GM12874 (cell line): ENCODE measurements at regions not wholly inside any gene's neighbourhood (a gene's known extent, or its start where the extent isn't known, plus 50 kb on each side); places are given as distances from the start of the nearest gene placed in this dataset.

Experiments used
- TF ChIP-seq, protein P1 (sequence below): IDR thresholded peaks from 2 replicates; pipeline ENCODE4 v1.5.1; 2011; ENCODE audit warnings: low read depth, mild to moderate bottlenecking, control low read depth, low read length, moderate library complexity; ENCODE audit not compliant: insufficient read depth

DNA sequence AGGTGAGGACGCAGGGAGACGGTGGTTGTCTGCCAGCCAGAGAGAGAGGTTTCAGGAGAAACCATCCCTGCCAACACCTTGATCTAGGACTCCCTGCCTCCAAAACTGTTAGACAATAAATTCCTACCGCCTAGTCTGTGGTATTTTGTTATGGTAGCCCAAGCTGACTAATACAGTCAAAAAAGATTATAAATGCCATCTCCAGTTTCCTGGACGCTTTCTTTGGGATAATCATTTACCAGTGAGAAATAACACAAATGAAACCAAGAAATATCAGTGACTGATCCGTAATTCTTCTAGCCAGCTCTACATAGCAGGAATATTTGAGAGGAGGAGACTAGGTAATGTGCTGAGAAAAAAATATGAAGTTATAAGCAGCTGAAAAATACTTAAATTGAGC, 707.8 kb upstream of the LMCD1 start:
- TF ChIP-seq, protein P1, sequence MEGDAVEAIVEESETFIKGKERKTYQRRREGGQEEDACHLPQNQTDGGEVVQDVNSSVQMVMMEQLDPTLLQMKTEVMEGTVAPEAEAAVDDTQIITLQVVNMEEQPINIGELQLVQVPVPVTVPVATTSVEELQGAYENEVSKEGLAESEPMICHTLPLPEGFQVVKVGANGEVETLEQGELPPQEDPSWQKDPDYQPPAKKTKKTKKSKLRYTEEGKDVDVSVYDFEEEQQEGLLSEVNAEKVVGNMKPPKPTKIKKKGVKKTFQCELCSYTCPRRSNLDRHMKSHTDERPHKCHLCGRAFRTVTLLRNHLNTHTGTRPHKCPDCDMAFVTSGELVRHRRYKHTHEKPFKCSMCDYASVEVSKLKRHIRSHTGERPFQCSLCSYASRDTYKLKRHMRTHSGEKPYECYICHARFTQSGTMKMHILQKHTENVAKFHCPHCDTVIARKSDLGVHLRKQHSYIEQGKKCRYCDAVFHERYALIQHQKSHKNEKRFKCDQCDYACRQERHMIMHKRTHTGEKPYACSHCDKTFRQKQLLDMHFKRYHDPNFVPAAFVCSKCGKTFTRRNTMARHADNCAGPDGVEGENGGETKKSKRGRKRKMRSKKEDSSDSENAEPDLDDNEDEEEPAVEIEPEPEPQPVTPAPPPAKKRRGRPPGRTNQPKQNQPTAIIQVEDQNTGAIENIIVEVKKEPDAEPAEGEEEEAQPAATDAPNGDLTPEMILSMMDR = no peak

DNA sequence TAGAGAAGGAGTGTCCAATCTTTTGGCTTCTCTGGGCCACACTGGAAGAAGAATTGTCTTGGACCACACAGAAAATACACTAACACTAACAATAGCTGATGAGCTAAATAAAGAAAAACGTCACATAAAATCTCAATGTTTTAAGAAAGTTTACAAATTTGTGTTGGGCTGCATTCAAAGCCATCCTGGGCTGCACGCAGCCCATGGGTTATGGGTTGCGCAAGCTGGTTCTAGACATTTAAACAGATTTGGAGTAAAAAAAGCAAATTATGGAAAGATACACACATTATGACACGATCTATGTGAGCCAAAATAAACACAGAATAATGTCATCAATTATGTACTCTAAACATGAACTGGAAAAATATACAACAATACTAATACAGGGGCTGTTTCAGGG, 703.3 kb upstream of the LMCD1 start:
- TF ChIP-seq, protein P1 = no peak

DNA sequence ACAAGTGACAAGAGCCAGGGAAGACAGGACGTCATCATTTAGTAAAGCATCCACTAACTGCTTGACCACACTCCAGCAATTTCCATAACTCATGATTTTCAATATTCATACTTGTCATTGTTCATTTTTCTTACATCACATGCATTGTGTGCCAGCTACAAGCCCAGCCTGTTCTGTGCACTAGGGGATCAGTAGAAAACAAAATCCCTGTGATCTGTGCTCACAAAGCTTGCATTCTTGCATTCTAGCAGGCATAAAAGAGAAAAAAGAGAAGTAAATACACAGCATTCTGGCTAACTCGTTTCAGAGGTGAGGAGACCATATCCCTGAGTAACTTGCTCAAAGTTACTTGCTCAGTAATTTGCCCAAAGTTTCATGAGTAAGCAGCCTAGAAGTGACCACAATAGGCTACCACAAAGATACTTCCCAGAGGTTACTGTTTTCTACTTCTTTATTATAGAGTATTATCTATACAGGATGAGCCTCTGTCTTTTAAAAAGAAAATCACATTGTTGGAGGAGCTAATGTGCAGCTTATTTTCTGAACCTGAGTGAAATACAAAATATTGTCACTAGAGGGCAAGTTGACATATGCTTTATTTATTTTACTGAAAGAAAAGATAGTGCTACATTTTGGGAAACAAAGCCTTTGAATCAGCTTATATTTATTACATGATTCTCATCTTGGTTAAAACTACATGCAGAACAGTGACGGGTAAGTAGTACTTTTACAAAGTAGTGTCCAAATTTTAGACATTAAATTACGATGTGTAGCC, 701.4 kb upstream of the LMCD1 start:
- TF ChIP-seq, protein P1 = no peak

DNA sequence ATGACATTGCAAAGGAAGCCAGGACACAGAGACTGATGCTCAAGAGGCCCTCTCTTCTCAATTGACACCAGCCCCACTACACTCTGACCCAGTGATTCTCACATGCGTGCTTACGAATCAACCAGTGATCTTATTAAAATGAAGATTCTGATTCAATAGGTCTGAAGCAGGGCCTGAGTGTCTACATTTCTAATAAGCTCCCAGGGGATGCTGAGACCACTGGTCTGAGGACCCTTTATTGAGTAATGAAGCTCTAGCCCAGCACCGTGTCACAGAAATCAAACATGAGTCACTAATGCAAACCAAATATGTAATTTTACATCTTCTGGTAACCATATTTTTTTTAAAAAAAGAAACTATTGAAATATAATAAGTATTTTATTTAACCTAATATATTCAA, 689.1 kb upstream of the LMCD1 start:
- TF ChIP-seq, protein P1 = no peak

DNA sequence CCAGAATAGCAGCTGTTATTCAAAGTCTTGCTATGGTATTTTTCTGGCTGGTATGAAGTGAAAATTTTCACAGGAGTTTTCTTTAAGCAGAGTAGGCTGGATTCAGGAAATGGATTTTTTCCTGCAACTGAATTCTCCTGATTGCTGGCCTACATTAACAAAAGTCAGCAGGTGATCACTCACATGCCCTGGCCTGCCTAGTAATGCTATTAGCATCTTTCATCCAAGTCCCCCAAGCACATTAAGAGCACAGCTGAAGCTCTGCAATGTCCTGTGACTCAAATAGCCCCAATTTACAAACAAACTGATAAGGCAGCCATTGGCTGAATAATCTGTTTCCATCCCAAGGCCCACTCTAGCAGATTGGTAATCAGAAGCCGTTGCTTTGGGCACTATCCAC, 688.3 kb upstream of the LMCD1 start:
- TF ChIP-seq, protein P1 = no peak

DNA sequence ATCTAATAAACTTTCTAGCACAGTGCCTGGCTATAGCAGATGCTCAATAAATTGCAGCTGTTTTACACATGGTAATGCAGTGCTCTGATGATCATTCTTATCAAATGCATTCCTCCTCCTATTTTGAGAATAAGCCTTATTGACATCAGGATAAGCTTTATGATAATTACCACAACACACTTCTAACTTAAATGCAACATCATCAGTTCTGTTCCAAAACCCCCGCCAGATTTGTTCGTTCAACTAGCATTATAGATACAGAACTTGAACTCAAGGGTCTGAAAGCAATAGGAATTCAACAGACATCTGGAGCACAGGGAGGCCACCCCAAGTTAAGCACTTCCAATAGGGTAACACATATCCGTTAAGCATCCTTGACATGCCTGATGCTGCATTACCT, 684.4 kb upstream of the LMCD1 start:
- TF ChIP-seq, protein P1 = no peak

DNA sequence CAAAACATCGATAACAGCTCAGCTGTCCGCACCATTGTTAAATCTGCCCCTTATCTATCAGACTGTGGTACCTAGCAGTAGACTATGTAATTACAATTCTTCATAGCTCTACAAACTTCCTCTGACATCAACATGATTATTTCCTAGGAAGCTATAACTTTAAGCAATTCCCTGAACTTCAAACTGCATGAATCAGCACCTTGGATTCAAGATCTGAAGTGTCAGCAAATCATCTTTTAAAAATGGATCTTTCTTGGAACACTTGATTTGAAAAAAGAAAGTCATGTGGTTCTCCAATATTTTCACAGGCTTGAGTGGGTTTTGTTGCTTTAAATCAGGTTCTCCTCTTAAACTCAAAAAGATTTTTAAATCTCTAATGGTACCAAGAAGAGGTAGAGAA, 680.7 kb upstream of the LMCD1 start:
- TF ChIP-seq, protein P1 = no peak

DNA sequence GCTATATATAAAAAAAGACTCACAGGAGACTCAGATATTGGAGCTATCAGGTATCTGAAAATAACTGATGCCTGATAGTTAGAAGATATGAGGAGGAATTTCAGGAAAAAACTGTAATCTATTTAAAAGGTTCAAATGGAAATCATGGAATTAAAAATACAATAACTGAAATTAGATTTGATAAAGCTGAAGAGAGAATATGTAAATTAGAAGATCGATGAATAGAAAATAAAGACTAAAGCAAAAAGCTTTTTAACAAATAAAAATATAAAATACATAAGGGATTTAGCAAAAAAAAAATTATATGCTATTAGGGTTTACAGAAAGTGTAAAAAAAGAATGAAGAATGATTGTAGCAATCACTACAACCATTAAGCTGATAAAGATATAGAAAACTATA, 679.8 kb upstream of the LMCD1 start:
- TF ChIP-seq, protein P1 = no peak
